ENCODE measurements at regions not wholly inside any gene's neighbourhood (a gene's known extent, or its start where the extent isn't known, plus 50 kb on each side); places are given as distances from the start of the nearest gene placed in this dataset.

GRCh38 chr1:184867866-184868689 is 106.2 kb downstream of the NIBAN1 start:
- Mint-ChIP-seq H3K36me3 (ENCODE audit: low read depth) (peaks cover 8% of the 10 kb centered on the region), H3K27me3 (peaks cover under 1% of the 10 kb centered on the region), H3K27ac (peak overlapping the region; percentile 90), H3K4me1 (peaks cover 46% of the 10 kb centered on the region), H3K4me3 (no peak overlapping the region), H3K9me3 (ENCODE audit: low read depth) (peaks cover under 1% of the 10 kb centered on the region)
- ChIA-PET CTCF (interaction anchor here (1.1 to 2.3 kb wide), 2 partner anchors 24 to 114 kb away, joined by 9 to 16 read pairs; no protein-coding TSS in a partner anchor), POLR2A (interaction anchor here (1.3 to 1.8 kb wide), 2 partner anchors 23 to 106 kb away, joined by 6 to 19 read pairs; partner anchors contain the start of gene NIBAN1)
- no peak for ATAC-seq
- DNase-seq: no peak
- intact Hi-C loops (cut with DNase I, micrococcal nuclease): loop anchor here (1.0 to 10.0 kb wide), 7 partner anchors 14 to 697 kb away; partner anchors contain the start of gene NIBAN1 (in 1 of the 2)

- peaks cover 7% of the 10 kb centered on the region for H3K36me3 Mint-ChIP-seq (ENCODE audit: low read depth)
- intact Hi-C loops (cut with DNase I, micrococcal nuclease): loop anchor here (1.0 to 10.0 kb wide), 7 partner anchors 15 to 698 kb away; partner anchors contain the start of gene NIBAN1 (in 1 of the 2)
- peak overlapping the region; percentile 90 for H3K27ac Mint-ChIP-seq
These were observed 107.1 kb downstream of the NIBAN1 start for GRCh38 chr1:184866991-184867788.

GRCh38 chr1:184866586-184866985 is 107.7 kb downstream of the NIBAN1 start:
- ChIA-PET CTCF (interaction anchor here (1.0 to 2.3 kb wide), 7 partner anchors 15 to 115 kb away, joined by 3 to 16 read pairs (median 4); partner anchors contain the start of gene NIBAN1), POLR2A (interaction anchor here (0.8 to 1.8 kb wide), 6 partner anchors 16 to 706 kb away, joined by 3 to 22 read pairs (median 5); partner anchors contain the start of gene NIBAN1)
- H3K27me3 Mint-ChIP-seq: no peaks in the 10 kb centered on the region
- H3K4me3 Mint-ChIP-seq: peak overlapping the region; percentile 32
- peaks cover 46% of the 10 kb centered on the region for H3K4me1 Mint-ChIP-seq
- H3K9me3 Mint-ChIP-seq (ENCODE audit: low read depth): no peaks in the 10 kb centered on the region
- peaks cover 5% of the 10 kb centered on the region for H3K36me3 Mint-ChIP-seq (ENCODE audit: low read depth)
- ATAC-seq: peak; percentile 43
- no peak for DNase-seq
- intact Hi-C loops (cut with DNase I, micrococcal nuclease): loop anchor here in 1 of 2 experiments (5.0 to 10.0 kb wide), 2 partner anchors 109 to 698 kb away; no protein-coding TSS in a partner anchor
- peak overlapping the region; percentile 90 for H3K27ac Mint-ChIP-seq

More at GRCh38 chr1:184866991-184867788, 107.1 kb downstream of the NIBAN1 start:
- CTCF ChIA-PET: interaction anchor here (1.0 to 2.3 kb wide), 7 partner anchors 14 to 114 kb away, joined by 3 to 16 read pairs (median 4); partner anchors contain the start of gene NIBAN1
- Mint-ChIP-seq H3K27me3 (no peaks in the 10 kb centered on the region), H3K4me3 (peak overlapping the region; percentile 32), H3K4me1 (peaks cover 46% of the 10 kb centered on the region), H3K9me3 (ENCODE audit: low read depth) (no peaks in the 10 kb centered on the region)
- POLR2A ChIA-PET: interaction anchor here (0.8 to 1.8 kb wide), 5 partner anchors 15 to 112 kb away, joined by 3 to 22 read pairs (median 6); partner anchors contain the start of gene NIBAN1
- DNase-seq (peak; percentile 75), ATAC-seq (peak; percentile 85)

- intact Hi-C loops (cut with DNase I, micrococcal nuclease): loop anchor here in 1 of 2 experiments (5.0 to 10.0 kb wide), 2 partner anchors 109 to 699 kb away; no protein-coding TSS in a partner anchor
- ATAC-seq (no peak), DNase-seq (no peak)
- CTCF ChIA-PET: interaction anchor here (1.3 to 1.4 kb wide), 2 partner anchors 17 to 24 kb away, joined by 3 to 4 read pairs; no protein-coding TSS in a partner anchor
- H3K4me3 Mint-ChIP-seq: no peak overlapping the region
- H3K9me3 Mint-ChIP-seq (ENCODE audit: low read depth): no peaks in the 10 kb centered on the region
- H3K4me1 Mint-ChIP-seq: peaks cover 45% of the 10 kb centered on the region
- H3K27me3 Mint-ChIP-seq: no peaks in the 10 kb centered on the region
- POLR2A ChIA-PET: interaction anchor here (0.8 kb wide), 1 partner anchor 706 kb away, joined by 3 read pairs; no protein-coding TSS in a partner anchor
- H3K36me3 Mint-ChIP-seq (ENCODE audit: low read depth): peaks cover 4% of the 10 kb centered on the region
- H3K27ac Mint-ChIP-seq: peak overlapping the region; percentile 90
These were observed 108.5 kb downstream of the NIBAN1 start for GRCh38 chr1:184865831-184866230.

- CTCF ChIA-PET: interaction anchor here (0.6 to 1.1 kb wide), 2 partner anchors 32 to 57 kb away, joined by 3 to 4 read pairs; no protein-coding TSS in a partner anchor
- Mint-ChIP-seq H3K36me3 (ENCODE audit: low read depth) (peaks cover 4% of the 10 kb centered on the region), H3K4me3 (no peak overlapping the region), H3K4me1 (peaks cover 18% of the 10 kb centered on the region), H3K9me3 (ENCODE audit: low read depth) (no peaks in the 10 kb centered on the region), H3K27ac (no peak overlapping the region), H3K27me3 (no peaks in the 10 kb centered on the region)
- intact Hi-C loops (cut with DNase I, micrococcal nuclease): loop anchor here in 1 of 2 experiments (10.0 kb wide), 1 partner anchor 703 kb away; no protein-coding TSS in a partner anchor
- no peak for DNase-seq
- ATAC-seq: no peak
- POLR2A ChIA-PET: no interaction called here
These were observed 107.2 kb upstream of the EDEM3 start for GRCh38 chr1:184861755-184862336.

- POLR2A ChIA-PET: no interaction called here
- H3K4me1 Mint-ChIP-seq: peaks cover 11% of the 10 kb centered on the region
- no peak overlapping the region for H3K4me3 Mint-ChIP-seq
- H3K27me3 Mint-ChIP-seq: no peaks in the 10 kb centered on the region
- CTCF ChIA-PET: no interaction called here
- ATAC-seq: no peak
- no peaks in the 10 kb centered on the region for H3K9me3 Mint-ChIP-seq (ENCODE audit: low read depth)
- no peak for DNase-seq
- H3K36me3 Mint-ChIP-seq (ENCODE audit: low read depth): peaks cover 4% of the 10 kb centered on the region
- no peak overlapping the region for H3K27ac Mint-ChIP-seq
- intact Hi-C loops (cut with DNase I, micrococcal nuclease): loop anchor here in 1 of 2 experiments (10.0 kb wide), 1 partner anchor 704 kb away; no protein-coding TSS in a partner anchor
These were observed 106.5 kb upstream of the EDEM3 start for GRCh38 chr1:184860985-184861754.

- Mint-ChIP-seq H3K27ac (no peak overlapping the region), H3K9me3 (ENCODE audit: low read depth) (no peaks in the 10 kb centered on the region), H3K27me3 (no peaks in the 10 kb centered on the region), H3K4me1 (peaks cover 5% of the 10 kb centered on the region), H3K36me3 (ENCODE audit: low read depth) (peaks cover 4% of the 10 kb centered on the region), H3K4me3 (no peak overlapping the region)
- ChIA-PET CTCF (no interaction called here), POLR2A (no interaction called here)
- DNase-seq (no peak), ATAC-seq (no peak)
- intact Hi-C loops (cut with DNase I, micrococcal nuclease): loop anchor here in 1 of 2 experiments (10.0 kb wide), 1 partner anchor 704 kb away; no protein-coding TSS in a partner anchor
These were observed 105.9 kb upstream of the EDEM3 start for GRCh38 chr1:184860535-184860934.

GRCh38 chr1:184859381-184860105 is 104.9 kb upstream of the EDEM3 start:
- Mint-ChIP-seq H3K27me3 (no peaks in the 10 kb centered on the region), H3K4me1 (no peaks in the 10 kb centered on the region), H3K27ac (no peak overlapping the region), H3K36me3 (ENCODE audit: low read depth) (no peaks in the 10 kb centered on the region), H3K9me3 (ENCODE audit: low read depth) (no peaks in the 10 kb centered on the region), H3K4me3 (no peak overlapping the region)
- ChIA-PET POLR2A (interaction anchor here (0.7 kb wide), 1 partner anchor 19 kb away, joined by 6 read pairs; no protein-coding TSS in a partner anchor), CTCF (no interaction called here)
- intact Hi-C loops (cut with DNase I, micrococcal nuclease): loop anchor here in 1 of 2 experiments (10.0 kb wide), 1 partner anchor 705 kb away; no protein-coding TSS in a partner anchor
- ATAC-seq (peak; percentile 16), DNase-seq (no peak)

- H3K9me3 Mint-ChIP-seq (ENCODE audit: low read depth): no peaks in the 10 kb centered on the region
- intact Hi-C loops (cut with DNase I, micrococcal nuclease): no loop called here
- CTCF ChIA-PET: interaction anchor here (1.0 kb wide), 1 partner anchor 53 kb away, joined by 3 read pairs; no protein-coding TSS in a partner anchor
- no peak overlapping the region for H3K4me3 Mint-ChIP-seq
- H3K27ac Mint-ChIP-seq: no peak overlapping the region
- H3K4me1 Mint-ChIP-seq: peaks cover 3% of the 10 kb centered on the region
- H3K36me3 Mint-ChIP-seq (ENCODE audit: low read depth): no peaks in the 10 kb centered on the region
- no peak for DNase-seq
- peaks cover 2% of the 10 kb centered on the region for H3K27me3 Mint-ChIP-seq
- POLR2A ChIA-PET: no interaction called here
- ATAC-seq: no peak
These were observed 103.6 kb upstream of the EDEM3 start for GRCh38 chr1:184858288-184858687.
